HAP-1 (cell line): ENCODE measurements at regions not wholly inside any gene's neighbourhood (a gene's known extent, or its start where the extent isn't known, plus 50 kb on each side); places are given as distances from the start of the nearest gene placed in this dataset.

ENCODE experiments used
- DNase-seq, 2 experiments: peaks; one replicate each; pipeline ENCODE4 v3.0.0-alpha.2; 2016 to 2020; ENCODE audit warnings: low spot score in 2 of 2
- H3K27me3 ChIP-seq: fragments of 250-450 bp; sonication (Bioruptor Pico); 2 replicates; pipeline ENCODE4 v1.5.1; 2020; ENCODE audit warnings: low read depth, mild to moderate bottlenecking, moderate library complexity
- H3K36me3 ChIP-seq: fragments of 250-450 bp; sonication (Bioruptor Pico); replicated peaks from 2 replicates; pipeline ENCODE4 v1.5.1; 2020; ENCODE audit warnings: mild to moderate bottlenecking
- H3K4me1 ChIP-seq: fragments of 250-450 bp; sonication (Bioruptor Pico); 2 replicates; pipeline ENCODE4 v1.5.1; 2020; ENCODE audit warnings: mild to moderate bottlenecking
- H3K4me3 ChIP-seq: fragments of 250-450 bp; sonication (Bioruptor Pico); 2 replicates; pipeline ENCODE4 v1.5.1; 2020; ENCODE audit warnings: mild to moderate bottlenecking, moderate library complexity
- H3K9me3 ChIP-seq: fragments of 250-450 bp; sonication (Bioruptor Pico); 2 replicates; pipeline ENCODE4 v1.5.1; 2020; ENCODE audit warnings: mild to moderate bottlenecking, moderate library complexity
- in situ Hi-C: fragments of 300-500 bp; cut with MboI; formaldehyde crosslinking; loops from 3 replicates; pipeline ENCODE4 v1.14.3; 2020; ENCODE audit warnings: low sequenced_read_pairs, inconsistent platforms, mixed read lengths

- no peaks in the 10 kb centered on the region for H3K4me1 ChIP-seq
- no peaks in the 10 kb centered on the region for H3K9me3 ChIP-seq
- DNase-seq, result no peak
- in situ Hi-C loops, result no loop called here
- H3K4me3 ChIP-seq, result no peak overlapping the region
- no peaks in the 10 kb centered on the region for H3K27me3 ChIP-seq
- H3K36me3 ChIP-seq, result no peaks in the 10 kb centered on the region
These were observed 178.7 kb upstream of the CADM1 start for GRCh38 chr11:115682888-115683287.

GRCh38 chr11:115682101-115682500, 177.9 kb upstream of the CADM1 start:
- no peak for DNase-seq
- in situ Hi-C loops, result no loop called here
- Histone ChIP-seq H3K4me1 (no peaks in the 10 kb centered on the region), H3K36me3 (no peaks in the 10 kb centered on the region), H3K27me3 (no peaks in the 10 kb centered on the region), H3K4me3 (no peak overlapping the region), H3K9me3 (no peaks in the 10 kb centered on the region)

GRCh38 chr11:115679945-115680344, 175.7 kb upstream of the CADM1 start:
- no peaks in the 10 kb centered on the region for H3K9me3 ChIP-seq
- H3K4me1 ChIP-seq, result no peaks in the 10 kb centered on the region
- no peaks in the 10 kb centered on the region for H3K36me3 ChIP-seq
- in situ Hi-C loops, result no loop called here
- H3K27me3 ChIP-seq, result no peaks in the 10 kb centered on the region
- DNase-seq, result no peak
- no peak overlapping the region for H3K4me3 ChIP-seq

- DNase-seq, result peak in 1 of 2 experiments; percentile 11
- H3K9me3 ChIP-seq, result no peaks in the 10 kb centered on the region
- in situ Hi-C loops, result no loop called here
- no peaks in the 10 kb centered on the region for H3K27me3 ChIP-seq
- no peak overlapping the region for H3K4me3 ChIP-seq
- H3K4me1 ChIP-seq, result no peaks in the 10 kb centered on the region
- no peaks in the 10 kb centered on the region for H3K36me3 ChIP-seq
These were observed 174.7 kb upstream of the CADM1 start for GRCh38 chr11:115678942-115679341.

GRCh38 chr11:115677190-115677589, 173.0 kb upstream of the CADM1 start:
- H3K27me3 ChIP-seq, result no peaks in the 10 kb centered on the region
- no peak overlapping the region for H3K4me3 ChIP-seq
- H3K4me1 ChIP-seq, result no peaks in the 10 kb centered on the region
- no peak for DNase-seq
- no peaks in the 10 kb centered on the region for H3K36me3 ChIP-seq
- H3K9me3 ChIP-seq, result no peaks in the 10 kb centered on the region
- in situ Hi-C loops, result no loop called here

- no peaks in the 10 kb centered on the region for H3K4me1 ChIP-seq
- H3K36me3 ChIP-seq, result no peaks in the 10 kb centered on the region
- in situ Hi-C loops, result no loop called here
- H3K9me3 ChIP-seq, result no peaks in the 10 kb centered on the region
- H3K4me3 ChIP-seq, result no peak overlapping the region
- DNase-seq, result no peak
- no peaks in the 10 kb centered on the region for H3K27me3 ChIP-seq
These were observed 172.6 kb upstream of the CADM1 start for GRCh38 chr11:115676768-115677167.

GRCh38 chr11:115676206-115676605, 172.0 kb upstream of the CADM1 start:
- H3K4me3 ChIP-seq, result no peak overlapping the region
- no peaks in the 10 kb centered on the region for H3K9me3 ChIP-seq
- no peaks in the 10 kb centered on the region for H3K4me1 ChIP-seq
- in situ Hi-C loops, result no loop called here
- no peaks in the 10 kb centered on the region for H3K27me3 ChIP-seq
- DNase-seq, result no peak
- no peaks in the 10 kb centered on the region for H3K36me3 ChIP-seq

- no peaks in the 10 kb centered on the region for H3K4me1 ChIP-seq
- no peaks in the 10 kb centered on the region for H3K27me3 ChIP-seq
- H3K4me3 ChIP-seq, result no peak overlapping the region
- DNase-seq, result no peak
- H3K36me3 ChIP-seq, result no peaks in the 10 kb centered on the region
- no peaks in the 10 kb centered on the region for H3K9me3 ChIP-seq
- in situ Hi-C loops, result no loop called here
These were observed 170.8 kb upstream of the CADM1 start for GRCh38 chr11:115674937-115675544.

GRCh38 chr11:115674176-115674936, 170.1 kb upstream of the CADM1 start:
- H3K36me3 ChIP-seq, result no peaks in the 10 kb centered on the region
- H3K27me3 ChIP-seq, result no peaks in the 10 kb centered on the region
- no peaks in the 10 kb centered on the region for H3K9me3 ChIP-seq
- in situ Hi-C loops, result no loop called here
- no peaks in the 10 kb centered on the region for H3K4me1 ChIP-seq
- DNase-seq, result no peak
- H3K4me3 ChIP-seq, result no peak overlapping the region

- Histone ChIP-seq H3K9me3 (no peaks in the 10 kb centered on the region), H3K27me3 (no peaks in the 10 kb centered on the region), H3K36me3 (no peaks in the 10 kb centered on the region), H3K4me3 (no peak overlapping the region), H3K4me1 (no peaks in the 10 kb centered on the region)
- in situ Hi-C loops, result no loop called here
- DNase-seq, result no peak
These were observed 169.5 kb upstream of the CADM1 start for GRCh38 chr11:115673720-115674119.

GRCh38 chr11:115672999-115673411, 168.8 kb upstream of the CADM1 start:
- H3K9me3 ChIP-seq, result no peaks in the 10 kb centered on the region
- no peak overlapping the region for H3K4me3 ChIP-seq
- in situ Hi-C loops, result no loop called here
- H3K27me3 ChIP-seq, result no peaks in the 10 kb centered on the region
- no peaks in the 10 kb centered on the region for H3K4me1 ChIP-seq
- H3K36me3 ChIP-seq, result no peaks in the 10 kb centered on the region
- DNase-seq, result no peak

- no peaks in the 10 kb centered on the region for H3K9me3 ChIP-seq
- no peaks in the 10 kb centered on the region for H3K4me1 ChIP-seq
- no peak for DNase-seq
- H3K27me3 ChIP-seq, result no peaks in the 10 kb centered on the region
- in situ Hi-C loops, result no loop called here
- no peaks in the 10 kb centered on the region for H3K36me3 ChIP-seq
- no peak overlapping the region for H3K4me3 ChIP-seq
These were observed 168.2 kb upstream of the CADM1 start for GRCh38 chr11:115672412-115672811.

GRCh38 chr11:115670538-115671205, 166.5 kb upstream of the CADM1 start:
- no peaks in the 10 kb centered on the region for H3K36me3 ChIP-seq
- no peaks in the 10 kb centered on the region for H3K27me3 ChIP-seq
- no peak overlapping the region for H3K4me3 ChIP-seq
- in situ Hi-C loops, result no loop called here
- H3K9me3 ChIP-seq, result no peaks in the 10 kb centered on the region
- DNase-seq, result no peak
- no peaks in the 10 kb centered on the region for H3K4me1 ChIP-seq

- Histone ChIP-seq H3K4me3 (no peak overlapping the region), H3K9me3 (no peaks in the 10 kb centered on the region), H3K27me3 (peaks cover 2% of the 10 kb centered on the region), H3K36me3 (no peaks in the 10 kb centered on the region), H3K4me1 (no peaks in the 10 kb centered on the region)
- in situ Hi-C loops, result no loop called here
- DNase-seq, result no peak
These were observed 161.7 kb upstream of the CADM1 start for GRCh38 chr11:115665958-115666357.
